Smooth muscle cell (in vitro differentiated cells): ENCODE measurements at regions not wholly inside any gene's neighbourhood (a gene's known extent, or its start where the extent isn't known, plus 50 kb on each side); places are given as distances from the start of the nearest gene placed in this dataset.

Source experiments
- DNase-seq: peaks from one replicate; lab custom pipeline; 2025; ENCODE audit not compliant: unreplicated experiment; lab: John Stamatoyannopoulos, UW
- H2AFZ ChIP-seq: fragments of 200-600 bp; sonication (generic); 2 replicates; pipeline ENCODE4 v1.6.0; 2016; ENCODE audit warnings: antibody characterized with exemption, low read depth, mild to moderate bottlenecking
- H3F3A ChIP-seq: fragments of 200-600 bp; sonication (generic); 2 replicates; pipeline ENCODE4 v1.6.0; 2017; ENCODE audit warnings: antibody characterized with exemption, low read depth
- H3K27ac ChIP-seq: fragments of 200-600 bp; sonication (generic); 2 replicates; pipeline ENCODE4 v1.5.1; 2016; ENCODE audit warnings: low read depth, mild to moderate bottlenecking
- H3K27me3 ChIP-seq: fragments of 200-600 bp; sonication (generic); 2 replicates; pipeline ENCODE4 v1.6.1; 2016; ENCODE audit warnings: low read depth, mild to moderate bottlenecking
- H3K36me3 ChIP-seq: fragments of 200-600 bp; sonication (generic); 2 replicates; pipeline ENCODE4 v1.5.1; 2016; ENCODE audit warnings: low read depth
- H3K4me1 ChIP-seq: fragments of 200-600 bp; sonication (generic); 2 replicates; pipeline ENCODE4 v1.5.1; 2016; ENCODE audit warnings: low read depth
- H3K4me2 ChIP-seq: fragments of 200-600 bp; sonication (generic); 2 replicates; pipeline ENCODE4 v1.6.0; 2016; ENCODE audit warnings: mild to moderate bottlenecking
- H3K4me3 ChIP-seq: fragments of 200-600 bp; sonication (generic); 2 replicates; pipeline ENCODE4 v1.5.1; 2016; ENCODE audit warnings: mild to moderate bottlenecking
- H3K79me2 ChIP-seq: fragments of 200-600 bp; sonication (generic); 2 replicates; pipeline ENCODE4 v1.6.0; 2016; ENCODE audit warnings: low read depth, mild to moderate bottlenecking
- H3K9ac ChIP-seq: fragments of 200-600 bp; sonication (generic); 2 replicates; pipeline ENCODE4 v1.6.0; 2016; ENCODE audit warnings: low read depth
- H3K9me3 ChIP-seq: fragments of 200-600 bp; sonication (generic); replicated peaks from 2 replicates; pipeline ENCODE4 v1.5.1; 2016; ENCODE audit warnings: low read depth
- H4K20me1 ChIP-seq: fragments of 200-600 bp; sonication (generic); 2 replicates; pipeline ENCODE4 v1.6.0; 2016; ENCODE audit warnings: low read depth
- CTCF ChIP-seq: fragments of 200-600 bp; sonication (generic); IDR thresholded peaks from 2 replicates; pipeline ENCODE4 v1.5.1; 2017; ENCODE audit warnings: borderline replicate concordance, mild to moderate bottlenecking, antibody characterized with exemption; ENCODE audit not compliant: insufficient read depth, poor library complexity, severe bottlenecking
- WGBS: methylation state at CpG from one replicate; pipeline ENCODE4 v1.1.7; 2016; ENCODE audit warnings: low lambda C conversion rate; 5-methylcytosine and 5-hydroxymethylcytosine counted together

GRCh38 chr2:67628892-67629291, 231.8 kb downstream of the ETAA1 start:
- no peak for DNase-seq
- no peak overlapping the region for H3K4me2 ChIP-seq
- no peak overlapping the region for H3K4me3 ChIP-seq
- H3K27ac ChIP-seq = no peak overlapping the region
- H3K9ac ChIP-seq = no peak overlapping the region
- whole genome bisulfite sequencing = 59% methylated on average over 1 of the region's 1 CpG
- H2AFZ ChIP-seq = no peak overlapping the region
- H3K27me3 ChIP-seq = peaks cover 4% of the 10 kb centered on the region
- no peaks in the 10 kb centered on the region for H3K9me3 ChIP-seq
- no peaks in the 10 kb centered on the region for H3F3A ChIP-seq
- H4K20me1 ChIP-seq = no peaks in the 10 kb centered on the region
- no peak for TF ChIP-seq CTCF
- H3K4me1 ChIP-seq = peaks cover 18% of the 10 kb centered on the region
- H3K36me3 ChIP-seq = no peaks in the 10 kb centered on the region
- H3K79me2 ChIP-seq = no peaks in the 10 kb centered on the region

GRCh38 chr2:67631483-67631882, 234.3 kb downstream of the ETAA1 start:
- Histone ChIP-seq H3K9me3 (no peaks in the 10 kb centered on the region), H3K27ac (no peak overlapping the region), H3K27me3 (peaks cover 4% of the 10 kb centered on the region), H3K36me3 (no peaks in the 10 kb centered on the region), H3K79me2 (no peaks in the 10 kb centered on the region), H3K9ac (no peak overlapping the region), H4K20me1 (no peaks in the 10 kb centered on the region), H3K4me2 (no peak overlapping the region), H3F3A (no peaks in the 10 kb centered on the region), H3K4me3 (no peak overlapping the region), H3K4me1 (peaks cover 10% of the 10 kb centered on the region), H2AFZ (no peak overlapping the region)
- DNase-seq = no peak
- TF ChIP-seq CTCF = no peak

GRCh38 chr2:67633212-67633856, 236.2 kb downstream of the ETAA1 start:
- Histone ChIP-seq H4K20me1 (no peaks in the 10 kb centered on the region), H3K79me2 (no peaks in the 10 kb centered on the region), H3K4me1 (no peaks in the 10 kb centered on the region), H3K27me3 (peaks cover 15% of the 10 kb centered on the region), H2AFZ (no peak overlapping the region), H3K27ac (no peak overlapping the region), H3F3A (no peaks in the 10 kb centered on the region), H3K9ac (no peak overlapping the region), H3K36me3 (no peaks in the 10 kb centered on the region), H3K9me3 (no peaks in the 10 kb centered on the region), H3K4me2 (no peak overlapping the region), H3K4me3 (no peak overlapping the region)
- TF ChIP-seq CTCF = no peak
- WGBS = 95% methylated on average over 3 of the region's 3 CpGs
- DNase-seq = no peak

GRCh38 chr2:67638146-67638545, 241.0 kb downstream of the ETAA1 start:
- no peak overlapping the region for H3K9ac ChIP-seq
- no peak for TF ChIP-seq CTCF
- peaks cover 57% of the 10 kb centered on the region for H3K27me3 ChIP-seq
- H3K79me2 ChIP-seq = no peaks in the 10 kb centered on the region
- no peak overlapping the region for H3K4me2 ChIP-seq
- H3K36me3 ChIP-seq = no peaks in the 10 kb centered on the region
- H3K4me3 ChIP-seq = no peak overlapping the region
- H3K9me3 ChIP-seq = no peaks in the 10 kb centered on the region
- no peak overlapping the region for H3K27ac ChIP-seq
- no peaks in the 10 kb centered on the region for H4K20me1 ChIP-seq
- no peak overlapping the region for H2AFZ ChIP-seq
- no peak for DNase-seq
- H3F3A ChIP-seq = no peaks in the 10 kb centered on the region
- H3K4me1 ChIP-seq = no peaks in the 10 kb centered on the region
- WGBS = 70% methylated on average over 3 of the region's 3 CpGs
